ENCODE measurements at regions not wholly inside any gene's neighbourhood (a gene's known extent, or its start where the extent isn't known, plus 50 kb on each side); places are given as distances from the start of the nearest gene placed in this dataset.
A peak's percentile ranks its signal among the peaks of the same experiment; 100 is the strongest.

DNA sequence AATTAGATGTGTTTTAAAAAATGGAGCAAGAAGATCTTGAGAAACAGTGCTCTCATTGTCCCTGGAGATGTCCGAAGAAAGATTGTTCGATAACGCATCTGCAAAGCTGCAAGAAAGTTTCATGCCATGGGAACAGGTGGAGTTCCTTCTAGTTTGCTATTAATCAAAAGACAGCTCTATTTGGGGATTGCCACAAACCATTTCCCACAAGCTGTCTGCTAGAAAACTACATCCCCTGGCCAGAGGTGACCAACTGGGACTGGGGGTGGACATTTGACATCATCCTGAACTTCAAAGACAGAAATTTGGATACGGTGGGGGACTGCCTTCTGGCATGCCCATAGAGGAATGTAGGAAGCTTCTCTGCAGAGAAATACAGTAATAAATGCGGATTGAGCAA is 50.8 kb upstream of the OSMR start:
- TF ChIP-seq, protein P1, sequence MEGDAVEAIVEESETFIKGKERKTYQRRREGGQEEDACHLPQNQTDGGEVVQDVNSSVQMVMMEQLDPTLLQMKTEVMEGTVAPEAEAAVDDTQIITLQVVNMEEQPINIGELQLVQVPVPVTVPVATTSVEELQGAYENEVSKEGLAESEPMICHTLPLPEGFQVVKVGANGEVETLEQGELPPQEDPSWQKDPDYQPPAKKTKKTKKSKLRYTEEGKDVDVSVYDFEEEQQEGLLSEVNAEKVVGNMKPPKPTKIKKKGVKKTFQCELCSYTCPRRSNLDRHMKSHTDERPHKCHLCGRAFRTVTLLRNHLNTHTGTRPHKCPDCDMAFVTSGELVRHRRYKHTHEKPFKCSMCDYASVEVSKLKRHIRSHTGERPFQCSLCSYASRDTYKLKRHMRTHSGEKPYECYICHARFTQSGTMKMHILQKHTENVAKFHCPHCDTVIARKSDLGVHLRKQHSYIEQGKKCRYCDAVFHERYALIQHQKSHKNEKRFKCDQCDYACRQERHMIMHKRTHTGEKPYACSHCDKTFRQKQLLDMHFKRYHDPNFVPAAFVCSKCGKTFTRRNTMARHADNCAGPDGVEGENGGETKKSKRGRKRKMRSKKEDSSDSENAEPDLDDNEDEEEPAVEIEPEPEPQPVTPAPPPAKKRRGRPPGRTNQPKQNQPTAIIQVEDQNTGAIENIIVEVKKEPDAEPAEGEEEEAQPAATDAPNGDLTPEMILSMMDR (IDR thresholded peaks at IDR 0.05; ENCODE audit: low read depth, low read length) = no peak
- DNase-seq (ENCODE audit: low read depth in 2 of 2) = no peak
- H3K4me3 ChIP-seq (replicated peaks in 1 of 2; ENCODE audit: low read depth in 2 of 2, low read length in 2 of 2) = no peak overlapping the region

DNA sequence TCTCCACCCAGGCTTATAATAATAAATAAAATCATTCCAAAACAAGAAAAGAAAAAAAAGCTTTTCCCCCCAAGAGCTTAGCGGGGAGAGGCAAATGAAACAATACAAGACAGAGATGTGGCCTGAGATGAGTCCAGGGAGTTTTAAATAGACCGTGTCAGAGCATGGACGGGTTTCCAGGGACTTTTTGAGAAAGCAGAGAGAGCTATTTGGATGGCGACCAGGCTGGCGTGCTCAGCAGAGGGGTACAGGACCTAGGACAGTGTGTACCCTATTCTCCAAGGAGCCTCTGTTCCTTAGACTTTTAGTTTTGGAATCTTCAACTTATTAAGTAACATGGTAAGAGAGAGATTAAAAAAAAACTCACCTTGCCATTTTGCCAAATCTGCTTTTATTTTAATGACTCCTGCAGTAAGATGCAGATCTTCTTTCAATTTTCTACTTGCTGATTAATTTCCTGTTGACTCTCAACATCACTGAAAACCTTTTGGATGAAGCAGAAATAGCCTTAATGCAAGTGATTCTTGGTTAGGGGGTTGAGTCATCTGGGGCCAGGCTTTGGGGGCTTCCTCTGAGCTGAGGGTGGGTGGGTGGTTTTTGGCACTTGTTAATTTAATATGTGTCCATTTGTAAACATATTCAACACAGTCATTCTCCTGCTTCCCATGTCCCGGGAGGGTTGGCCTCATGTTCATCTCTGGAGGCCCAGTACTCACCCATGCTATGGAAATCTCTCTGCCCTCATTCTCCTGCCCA is 49.6 kb upstream of the OSMR start:
- TF ChIP-seq, protein P1 (IDR thresholded peaks at IDR 0.05; ENCODE audit: low read depth, low read length) = no peak
- DNase-seq (ENCODE audit: low read depth in 2 of 2) = peak; percentile 15 to 51

More for the DNA sequence above, 49.6 kb upstream of the OSMR start:
- no peak overlapping the region for H3K4me3 ChIP-seq (replicated peaks in 1 of 2; ENCODE audit: low read depth in 2 of 2, low read length in 2 of 2)

All from cardiac fibroblast (primary cell).